SK-N-SH treated with all-trans-retinoic acid at 6 μM for 48 hours (cell line): ENCODE measurements at regions not wholly inside any gene's neighbourhood (a gene's known extent, or its start where the extent isn't known, plus 50 kb on each side); places are given as distances from the start of the nearest gene placed in this dataset.

Source experiments
- ATAC-seq: fragments of 200-7000 bp; cut with Tn5 transposase; 3 replicates; pipeline ENCODE4 v1.9.1; 2020; ENCODE audit warnings: mild to moderate bottlenecking, moderate library complexity
- ARNTL ChIP-seq: fragments of 450-650 bp; formaldehyde crosslinking; IDR thresholded peaks from 2 replicates; pipeline ENCODE4 v1.5.0; 2020; ENCODE audit warnings: low read depth, mild to moderate bottlenecking, moderate library complexity, borderline replicate concordance
- BACH2 ChIP-seq: fragments of 250-450 bp; sonication (Bioruptor Pico); IDR thresholded peaks from 2 replicates; pipeline ENCODE4 v1.9.0; 2021; ENCODE audit warnings: mild to moderate bottlenecking, borderline replicate concordance
- CSDC2 ChIP-seq: fragments of 250-450 bp; sonication (Bioruptor Pico); IDR thresholded peaks from 2 replicates; pipeline ENCODE4 v1.5.0; 2020; ENCODE audit warnings: mild to moderate bottlenecking, moderate library complexity
- ESRRG ChIP-seq: fragments of 250-450 bp; sonication (Bioruptor Pico); IDR thresholded peaks from 2 replicates; pipeline ENCODE4 v1.6.1; 2021; ENCODE audit warnings: mild to moderate bottlenecking
- GLIS3 ChIP-seq: fragments of 250-450 bp; sonication (Bioruptor Pico); IDR thresholded peaks from 2 replicates; pipeline ENCODE4 v1.5.0; 2020; ENCODE audit warnings: mild to moderate bottlenecking, moderate library complexity
- ISL1 ChIP-seq: fragments of 250-450 bp; sonication (Bioruptor Pico); IDR thresholded peaks from 2 replicates; pipeline ENCODE4 v2.1.2; 2022; ENCODE audit warnings: mild to moderate bottlenecking, moderate library complexity
- OSR1 ChIP-seq: fragments of 250-450 bp; sonication (Bioruptor Pico); IDR thresholded peaks from 2 replicates; pipeline ENCODE4 v1.8.0; 2022; ENCODE audit warnings: moderate library complexity, mild to moderate bottlenecking, inconsistent platforms
- PPARA ChIP-seq: fragments of 250-450 bp; sonication (Bioruptor Pico); IDR thresholded peaks from 2 replicates; pipeline ENCODE4 v1.5.0; 2020; ENCODE audit warnings: mild to moderate bottlenecking, borderline replicate concordance
- RARB ChIP-seq: fragments of 250-450 bp; sonication (Bioruptor Pico); IDR thresholded peaks from 2 replicates; pipeline ENCODE4 v1.8.0; 2021; ENCODE audit warnings: mild to moderate bottlenecking, moderate library complexity
- SNAI2 ChIP-seq: fragments of 250-450 bp; sonication (Bioruptor Pico); IDR thresholded peaks from 2 replicates; pipeline ENCODE4 v1.5.0; 2020; ENCODE audit warnings: mild to moderate bottlenecking, moderate library complexity
- TCF4 ChIP-seq: fragments of 250-450 bp; sonication (Bioruptor Pico); IDR thresholded peaks from 2 replicates; pipeline ENCODE4 v1.8.0; 2021; ENCODE audit warnings: mild to moderate bottlenecking, moderate library complexity, borderline replicate concordance
- TOX ChIP-seq: fragments of 250-450 bp; sonication (Bioruptor Pico); IDR thresholded peaks from 2 replicates; pipeline ENCODE4 v1.8.0; 2021; ENCODE audit warnings: mild to moderate bottlenecking, moderate library complexity, borderline replicate concordance
- ZC3H10 ChIP-seq: fragments of 250-450 bp; sonication (Bioruptor Pico); IDR thresholded peaks from 2 replicates; pipeline ENCODE4 v1.5.1; 2021; ENCODE audit warnings: mild to moderate bottlenecking, moderate library complexity
- ZFP30 ChIP-seq: fragments of 450-650 bp; formaldehyde crosslinking; IDR thresholded peaks from 2 replicates; pipeline ENCODE4 v1.5.0; 2022; ENCODE audit warnings: mild to moderate bottlenecking, moderate library complexity
- ZNF565 ChIP-seq: fragments of 450-650 bp; formaldehyde crosslinking; conservative IDR thresholded peaks from 2 replicates; pipeline ENCODE4 v1.5.0; 2020; ENCODE audit warnings: low read depth, mild to moderate bottlenecking, moderate library complexity
- ZNF70 ChIP-seq: fragments of 450-650 bp; formaldehyde crosslinking; IDR thresholded peaks from 2 replicates; pipeline ENCODE4 v1.5.0; 2020; ENCODE audit warnings: mild to moderate bottlenecking, moderate library complexity
- ZNF8 ChIP-seq: fragments of 450-650 bp; formaldehyde crosslinking; IDR thresholded peaks from 2 replicates; pipeline ENCODE4 v1.5.0; 2020; ENCODE audit warnings: mild to moderate bottlenecking, moderate library complexity
- TF ChIP-seq, protein P1 (sequence below): fragments of 250-450 bp; sonication (Bioruptor Pico); IDR thresholded peaks from 2 replicates; pipeline ENCODE4 v1.8.0; 2021; ENCODE audit warnings: low read depth, mild to moderate bottlenecking, moderate library complexity, borderline replicate concordance
- TF ChIP-seq, protein P2 (sequence below): fragments of 250-450 bp; sonication (Bioruptor Pico); IDR thresholded peaks from 2 replicates; pipeline ENCODE4 v1.5.1; 2020; ENCODE audit warnings: low read depth, mild to moderate bottlenecking, moderate library complexity

DNA sequence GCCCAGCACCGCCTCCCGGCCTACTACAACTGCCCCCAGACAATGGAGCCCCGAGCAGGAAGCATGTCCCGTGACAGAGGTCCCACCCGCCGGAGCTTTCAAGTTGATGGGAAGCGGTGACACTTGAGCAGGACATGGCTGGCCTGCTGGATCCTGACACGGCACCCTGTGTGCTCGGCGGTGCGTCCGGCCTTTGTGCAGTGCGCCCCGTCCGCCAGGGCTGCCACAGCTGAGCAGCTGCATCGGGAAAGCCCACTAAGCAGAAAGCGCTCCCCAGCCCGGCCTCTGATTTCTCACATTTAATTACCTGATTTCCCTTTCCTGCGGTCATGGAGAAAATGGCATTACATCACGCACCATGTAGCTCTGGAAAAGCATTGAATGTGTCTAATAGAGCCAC lies 611.9 kb downstream of the IRX1 start:
- ATAC-seq, result no peak
- TF ChIP-seq CSDC2 (no peak), ZNF565 (no peak), GLIS3 (CRISPR knock-in tag) (no peak), TOX (CRISPR knock-in tag) (no peak), PPARA (CRISPR knock-in tag) (no peak), ZNF70 (CRISPR knock-in tag) (no peak), ESRRG (CRISPR knock-in tag) (no peak), ZNF8 (no peak), ZFP30 (CRISPR knock-in tag) (no peak)
- TF ChIP-seq, protein P1, sequence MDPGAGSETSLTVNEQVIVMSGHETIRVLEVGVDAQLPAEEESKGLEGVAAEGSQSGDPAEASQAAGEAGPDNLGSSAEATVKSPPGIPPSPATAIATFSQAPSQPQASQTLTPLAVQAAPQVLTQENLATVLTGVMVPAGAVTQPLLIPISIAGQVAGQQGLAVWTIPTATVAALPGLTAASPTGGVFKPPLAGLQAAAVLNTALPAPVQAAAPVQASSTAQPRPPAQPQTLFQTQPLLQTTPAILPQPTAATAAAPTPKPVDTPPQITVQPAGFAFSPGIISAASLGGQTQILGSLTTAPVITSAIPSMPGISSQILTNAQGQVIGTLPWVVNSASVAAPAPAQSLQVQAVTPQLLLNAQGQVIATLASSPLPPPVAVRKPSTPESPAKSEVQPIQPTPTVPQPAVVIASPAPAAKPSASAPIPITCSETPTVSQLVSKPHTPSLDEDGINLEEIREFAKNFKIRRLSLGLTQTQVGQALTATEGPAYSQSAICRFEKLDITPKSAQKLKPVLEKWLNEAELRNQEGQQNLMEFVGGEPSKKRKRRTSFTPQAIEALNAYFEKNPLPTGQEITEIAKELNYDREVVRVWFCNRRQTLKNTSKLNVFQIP (CRISPR knock-in tag), result no peak
- TF ChIP-seq, protein P2, sequence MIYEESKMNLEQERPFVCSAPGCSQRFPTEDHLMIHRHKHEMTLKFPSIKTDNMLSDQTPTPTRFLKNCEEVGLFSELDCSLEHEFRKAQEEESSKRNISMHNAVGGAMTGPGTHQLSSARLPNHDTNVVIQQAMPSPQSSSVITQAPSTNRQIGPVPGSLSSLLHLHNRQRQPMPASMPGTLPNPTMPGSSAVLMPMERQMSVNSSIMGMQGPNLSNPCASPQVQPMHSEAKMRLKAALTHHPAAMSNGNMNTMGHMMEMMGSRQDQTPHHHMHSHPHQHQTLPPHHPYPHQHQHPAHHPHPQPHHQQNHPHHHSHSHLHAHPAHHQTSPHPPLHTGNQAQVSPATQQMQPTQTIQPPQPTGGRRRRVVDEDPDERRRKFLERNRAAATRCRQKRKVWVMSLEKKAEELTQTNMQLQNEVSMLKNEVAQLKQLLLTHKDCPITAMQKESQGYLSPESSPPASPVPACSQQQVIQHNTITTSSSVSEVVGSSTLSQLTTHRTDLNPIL, result no peak

DNA sequence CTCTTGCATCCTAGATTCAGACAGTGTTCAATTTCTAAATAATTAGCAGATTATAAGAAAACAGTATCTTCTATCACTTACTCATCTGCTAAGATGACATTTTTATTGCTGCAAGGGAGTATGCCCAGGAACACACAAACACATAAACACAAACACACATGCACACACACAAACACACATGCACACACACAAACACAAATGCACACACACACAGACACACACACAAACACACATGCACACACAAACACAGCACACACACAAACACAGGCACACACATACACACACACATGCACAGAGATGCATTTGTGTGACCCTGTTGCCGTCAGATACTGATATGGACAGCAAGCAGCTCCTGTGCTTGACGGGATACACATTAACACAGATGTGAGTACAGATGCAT lies 612.9 kb downstream of the IRX1 start:
- no peak for ATAC-seq
- TF ChIP-seq ARNTL (CRISPR knock-in tag), result no peak
- no peak for TF ChIP-seq GLIS3 (CRISPR knock-in tag)
- TF ChIP-seq RARB, result no peak
- no peak for TF ChIP-seq TOX (CRISPR knock-in tag)
- TF ChIP-seq TCF4, result no peak
- TF ChIP-seq OSR1 (CRISPR knock-in tag), result no peak
- no peak for TF ChIP-seq BACH2 (CRISPR knock-in tag)
- TF ChIP-seq, all 23 proteins: peak for 0

DNA sequence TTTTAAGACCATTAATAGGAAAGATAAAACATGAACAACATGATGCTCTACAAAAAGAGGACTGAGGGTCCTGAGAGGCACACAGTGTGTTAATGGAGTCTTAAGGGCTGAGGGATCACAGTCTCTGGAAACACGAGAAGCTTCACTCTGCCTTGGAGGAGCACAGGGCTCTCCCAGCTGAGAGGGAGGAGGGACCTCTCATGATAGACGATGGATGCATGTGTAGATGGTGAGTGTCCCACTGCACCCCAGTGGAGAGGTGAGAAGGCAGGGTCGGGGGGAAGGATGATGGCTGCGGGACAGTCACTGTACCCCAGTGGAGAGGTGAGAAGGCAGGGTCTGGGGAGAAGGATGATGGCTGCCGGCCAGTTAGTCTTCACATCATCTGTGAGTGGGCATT lies 613.4 kb downstream of the IRX1 start:
- TF ChIP-seq TCF4 (no peak), ZC3H10 (CRISPR knock-in tag) (no peak), ESRRG (CRISPR knock-in tag) (no peak), BACH2 (CRISPR knock-in tag) (no peak)
- TF ChIP-seq, protein P2, result no peak
- ATAC-seq, result no peak

DNA sequence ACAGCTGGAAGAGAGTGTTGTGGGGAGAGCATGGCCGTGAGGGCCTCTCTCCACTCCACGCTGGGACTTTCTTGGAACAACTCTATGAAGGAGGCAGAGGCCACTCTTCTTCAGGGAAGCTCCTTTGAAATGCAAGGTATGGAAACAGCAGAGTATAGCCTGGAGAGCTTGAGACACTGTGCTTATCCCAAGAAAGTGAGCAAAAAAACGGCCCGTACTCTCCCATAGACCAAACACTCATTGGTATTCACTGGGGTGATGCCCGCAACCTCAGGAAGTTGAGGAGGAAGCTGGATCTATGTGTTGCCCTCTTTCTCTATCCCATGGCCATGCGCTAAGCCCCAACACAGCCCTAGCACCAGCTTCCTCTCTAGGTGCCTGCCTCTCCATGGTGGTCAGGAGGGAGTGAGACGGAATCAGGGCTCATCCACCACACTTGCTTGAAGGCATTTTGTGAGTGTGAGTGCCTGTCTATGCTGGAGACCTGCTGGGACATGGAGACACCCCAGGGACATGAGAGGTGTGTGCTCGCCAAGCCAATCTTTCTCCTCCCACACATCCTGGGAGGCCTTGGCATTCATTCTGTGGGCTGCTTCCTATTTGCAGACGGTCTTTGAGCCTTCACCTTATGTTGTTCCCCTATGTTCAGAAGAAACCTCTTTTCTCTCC lies 616.6 kb downstream of the IRX1 start:
- TF ChIP-seq TCF4, result no peak
- no peak for TF ChIP-seq ZC3H10 (CRISPR knock-in tag)
- TF ChIP-seq, protein P1 (CRISPR knock-in tag), result no peak
- TF ChIP-seq SNAI2 (CRISPR knock-in tag), result no peak
- TF ChIP-seq OSR1 (CRISPR knock-in tag), result no peak
- no peak for TF ChIP-seq BACH2 (CRISPR knock-in tag)
- TF ChIP-seq ZFP30 (CRISPR knock-in tag), result no peak
- TF ChIP-seq TOX (CRISPR knock-in tag), result no peak
- TF ChIP-seq ZNF70 (CRISPR knock-in tag), result no peak
- TF ChIP-seq PPARA (CRISPR knock-in tag), result no peak
- TF ChIP-seq ISL1 (CRISPR knock-in tag), result no peak
- no peak for ATAC-seq

DNA sequence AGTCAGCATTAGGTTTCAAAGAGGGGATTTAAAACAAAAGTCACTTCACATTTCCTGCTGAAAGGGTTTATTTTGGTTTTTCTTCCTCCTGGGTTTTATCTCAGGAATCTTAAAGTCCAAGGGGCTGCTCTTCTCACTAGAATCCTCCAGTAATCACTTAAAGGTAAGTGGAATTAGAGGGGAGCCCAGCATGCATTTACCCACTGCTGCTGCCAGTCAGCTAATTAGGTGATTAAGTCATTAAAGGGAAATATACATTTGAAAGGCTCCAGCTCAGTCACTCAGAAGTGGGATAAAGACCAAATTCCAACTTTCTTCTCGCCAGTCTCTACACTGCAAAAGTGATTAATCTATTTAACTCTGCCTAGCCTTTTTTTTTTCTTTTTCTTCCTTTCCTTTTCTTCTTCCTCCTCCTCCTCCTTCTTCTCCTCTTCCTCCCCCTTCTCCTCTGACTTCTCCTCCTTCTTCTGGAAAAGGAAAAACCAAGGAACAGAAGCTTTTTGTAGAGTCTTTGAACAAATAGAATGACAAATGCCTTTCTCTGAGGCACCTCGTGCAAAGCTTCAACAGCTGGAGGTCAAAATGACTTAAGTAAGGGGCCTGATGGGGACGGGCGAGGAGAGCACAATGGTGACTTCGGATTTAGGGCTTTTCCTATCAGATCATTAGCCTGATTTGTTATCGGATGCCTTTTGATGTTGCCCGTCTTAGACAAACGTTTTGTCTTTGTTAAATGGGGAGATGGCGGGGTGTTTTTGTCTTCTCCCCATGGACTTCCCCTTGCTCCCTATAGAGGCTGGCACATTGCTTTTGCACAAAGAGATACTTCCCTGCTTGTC lies 617.6 kb downstream of the IRX1 start:
- no peak for ATAC-seq
- TF ChIP-seq GLIS3 (CRISPR knock-in tag), result no peak
- no peak for TF ChIP-seq ARNTL (CRISPR knock-in tag)
- no peak for TF ChIP-seq TOX (CRISPR knock-in tag)
